IMR-90 (cell line): ENCODE measurements at regions not wholly inside any gene's neighbourhood (a gene's known extent, or its start where the extent isn't known, plus 50 kb on each side); places are given as distances from the start of the nearest gene placed in this dataset.

Source experiments
- ATAC-seq: fragments of 200-7000 bp; cut with Tn5 transposase; 2 replicates; pipeline ENCODE4 v1.9.1; 2020; ENCODE audit warnings: low read depth, mild to moderate bottlenecking, moderate library complexity
- BruUV-seq: library from RNA; stranded (reverse); fragments of 400-500 nt; replicated peaks from 2 replicates; lab custom pipeline; 2021; lab: Mats Ljungman, UMichigan
- CTCF ChIA-PET: fragments of 300-600 bp; formaldehyde crosslinking; extraction: SDS; loops from one replicate; lab custom pipeline; 2021; ENCODE audit warnings: antibody characterized with exemption; lab: Yijun Ruan, JAX
- POLR2A ChIA-PET: fragments of 300-600 bp; sonication (Branson Sonifier 250); formaldehyde crosslinking; loops from one replicate; lab custom pipeline; 2022; ENCODE audit warnings: antibody characterized with exemption; ENCODE audit not compliant: unreplicated experiment; lab: Charles Lee
- DNase-seq: peaks from one replicate; pipeline ENCODE4 v3.0.0; 2013
- H2AFZ ChIP-seq: replicated peaks from 2 replicates; pipeline ENCODE3; 2013; ENCODE audit warnings: low read length, mild to moderate bottlenecking; ENCODE audit not compliant: poor library complexity
- H2AK5ac ChIP-seq: 2 replicates; pipeline ENCODE4 v1.6.1; 2013; ENCODE audit warnings: low read depth, low read length, inconsistent platforms
- H2AK9ac ChIP-seq: replicated peaks from 2 replicates; pipeline ENCODE3; 2013; ENCODE audit warnings: mild to moderate bottlenecking, low read depth, low read length, moderate library complexity; ENCODE audit not compliant: poor library complexity
- H2BK120ac ChIP-seq: 2 replicates; pipeline ENCODE4 v1.6.1; 2013; ENCODE audit warnings: low read depth, low read length, inconsistent platforms
- H2BK15ac ChIP-seq: 3 replicates; pipeline ENCODE4 v1.6.1; 2013; ENCODE audit warnings: low read depth, low read length, inconsistent platforms
- H2BK20ac ChIP-seq: 2 replicates; pipeline ENCODE4 v1.6.1; 2013; ENCODE audit warnings: low read depth, mild to moderate bottlenecking, inconsistent platforms, low read length, moderate library complexity
- H2BK5ac ChIP-seq: 2 replicates; pipeline ENCODE4 v1.6.1; 2013; ENCODE audit warnings: mild to moderate bottlenecking, low read depth, low read length, inconsistent platforms; ENCODE audit not compliant: poor library complexity, severe bottlenecking
- H3K14ac ChIP-seq: replicated peaks from 2 replicates; pipeline ENCODE4 v1.6.1; 2013; ENCODE audit warnings: low read depth, low read length, inconsistent platforms
- H3K18ac ChIP-seq: 2 replicates; pipeline ENCODE4 v1.6.1; 2013; ENCODE audit warnings: low read depth, low read length, control low read depth
- H3K23ac ChIP-seq: 2 replicates; pipeline ENCODE4 v1.6.1; 2013; ENCODE audit warnings: low read depth, low read length, inconsistent platforms
- H3K27ac ChIP-seq: 2 replicates; pipeline ENCODE4 v1.5.1; 2013; ENCODE audit warnings: mild to moderate bottlenecking, control low read depth, low read length; ENCODE audit not compliant: insufficient read depth
- H3K27me3 ChIP-seq: 2 replicates; pipeline ENCODE4 v1.6.1; 2013; ENCODE audit warnings: low read length; ENCODE audit not compliant: control insufficient read depth, insufficient read depth
- H3K36me3 ChIP-seq: 2 replicates; pipeline ENCODE4 v1.6.1; 2013; ENCODE audit warnings: low read length, mixed read lengths; ENCODE audit not compliant: control insufficient read depth, insufficient read depth
- H3K4ac ChIP-seq: 2 replicates; pipeline ENCODE4 v1.6.1; 2013; ENCODE audit warnings: low read depth, low read length, inconsistent platforms
- H3K4me1 ChIP-seq: 2 replicates; pipeline ENCODE4 v1.6.1; 2013; ENCODE audit warnings: low read length, mixed read lengths; ENCODE audit not compliant: control insufficient read depth, insufficient read depth
- H3K4me2 ChIP-seq: 2 replicates; pipeline ENCODE4 v1.6.1; 2013; ENCODE audit warnings: low read depth, mild to moderate bottlenecking, control low read depth, low read length, moderate library complexity
- H3K4me3 ChIP-seq: 2 replicates; pipeline ENCODE4 v1.5.1; 2013; ENCODE audit warnings: low read depth, mild to moderate bottlenecking, control low read depth, low read length, moderate library complexity; ENCODE audit not compliant: insufficient read depth
- H3K56ac ChIP-seq: 2 replicates; pipeline ENCODE4 v1.6.1; 2013; ENCODE audit warnings: low read length, inconsistent platforms; ENCODE audit not compliant: insufficient read depth; ENCODE audit errors: extremely low read depth
- H3K79me1 ChIP-seq, 2 experiments: 2 replicates each; pipeline ENCODE4 v1.6.1; 2013; ENCODE audit warnings: low read length in 2 of 2, inconsistent platforms in 1 of 2, low read depth in 1 of 2
- H3K9ac ChIP-seq: 2 replicates; pipeline ENCODE4 v1.6.1; 2013; ENCODE audit warnings: low read depth, low read length, control low read depth
- H3K9me1 ChIP-seq: 2 replicates; pipeline ENCODE4 v1.6.1; 2013; ENCODE audit warnings: low read length, inconsistent platforms; ENCODE audit not compliant: insufficient read depth
- H3K9me3 ChIP-seq: 2 replicates; pipeline ENCODE4 v1.6.1; 2013; ENCODE audit warnings: low read length; ENCODE audit not compliant: control insufficient read depth, insufficient read depth
- H4K20me1 ChIP-seq: 2 replicates; pipeline ENCODE4 v1.6.1; 2013; ENCODE audit warnings: low read length, inconsistent platforms; ENCODE audit not compliant: insufficient read depth
- H4K5ac ChIP-seq: 2 replicates; pipeline ENCODE4 v1.6.1; 2013; ENCODE audit warnings: mild to moderate bottlenecking, low read depth, low read length, control low read depth
- H4K8ac ChIP-seq, 2 experiments: 2 replicates each; pipeline ENCODE4 v1.6.1; 2013; ENCODE audit warnings: low read depth in 2 of 2, low read length in 2 of 2, control low read depth in 1 of 2, inconsistent platforms in 1 of 2
- H4K91ac ChIP-seq: 2 replicates; pipeline ENCODE4 v1.6.1; 2013; ENCODE audit warnings: low read depth, low read length, inconsistent platforms; ENCODE audit not compliant: insufficient read depth
- BHLHE40 ChIP-seq: fragments of 150-350 bp; IDR thresholded peaks from 2 replicates; pipeline ENCODE4 v1.6.1; 2016; ENCODE audit warnings: mild to moderate bottlenecking, low read depth, low read length
- CEBPB ChIP-seq: IDR thresholded peaks from 2 replicates; pipeline ENCODE4 v1.6.1; 2012; ENCODE audit warnings: low read depth, low read length, improper control_type of control experiment
- CHD1 ChIP-seq: IDR thresholded peaks from 2 replicates; pipeline ENCODE4 v1.6.1; 2012; ENCODE audit warnings: low read depth, low read length, improper control_type of control experiment
- CTCF ChIP-seq: conservative IDR thresholded peaks from 2 replicates; pipeline ENCODE4 v1.5.1; 2012; ENCODE audit warnings: mild to moderate bottlenecking, low read depth, low read length, improper control_type of control experiment
- ELK1 ChIP-seq: fragments of 150-350 bp; IDR thresholded peaks from 2 replicates; pipeline ENCODE4 v1.6.1; 2016; ENCODE audit warnings: low read depth, mild to moderate bottlenecking, low read length, moderate library complexity, borderline replicate concordance
- FOS ChIP-seq: fragments of 150-350 bp; IDR thresholded peaks from 2 replicates; pipeline ENCODE4 v1.6.1; 2016; ENCODE audit warnings: low read depth, low read length
- MAFK ChIP-seq: IDR thresholded peaks from 2 replicates; pipeline ENCODE4 v1.6.1; 2012; ENCODE audit warnings: low read depth, low read length, improper control_type of control experiment
- MAZ ChIP-seq: IDR thresholded peaks from 2 replicates; pipeline ENCODE4 v1.6.1; 2012; ENCODE audit warnings: low read depth, mild to moderate bottlenecking, low read length, improper control_type of control experiment, moderate library complexity, borderline replicate concordance
- MXI1 ChIP-seq: IDR thresholded peaks from 2 replicates; pipeline ENCODE4 v1.6.1; 2012; ENCODE audit warnings: low read depth, mild to moderate bottlenecking, low read length, moderate library complexity, borderline replicate concordance
- NFE2L2 ChIP-seq: fragments of 150-350 bp; IDR thresholded peaks from 2 replicates; pipeline ENCODE4 v1.6.1; 2016; ENCODE audit warnings: low read depth, mild to moderate bottlenecking, low read length
- POLR2A ChIP-seq: IDR thresholded peaks from 2 replicates; pipeline ENCODE4 v1.6.1; 2012; ENCODE audit warnings: mild to moderate bottlenecking, low read depth, low read length
- RAD21 ChIP-seq: IDR thresholded peaks from 2 replicates; pipeline ENCODE4 v1.6.1; 2012; ENCODE audit warnings: low read length, improper control_type of control experiment
- RCOR1 ChIP-seq: IDR thresholded peaks from 2 replicates; pipeline ENCODE4 v1.6.1; 2012; ENCODE audit warnings: mild to moderate bottlenecking, low read length, improper control_type of control experiment; ENCODE audit not compliant: insufficient replicate concordance
- RFX5 ChIP-seq: IDR thresholded peaks from 2 replicates; pipeline ENCODE4 v1.8.0; 2012; ENCODE audit warnings: low read depth, mild to moderate bottlenecking, low read length, moderate library complexity
- SMC3 ChIP-seq: fragments of 150-350 bp; IDR thresholded peaks from 2 replicates; pipeline ENCODE4 v1.6.1; 2016; ENCODE audit warnings: low read depth, mild to moderate bottlenecking, antibody characterized with exemption, low read length, moderate library complexity
- USF2 ChIP-seq: fragments of 150-350 bp; IDR thresholded peaks from 2 replicates; pipeline ENCODE4 v1.6.1; 2017; ENCODE audit warnings: mild to moderate bottlenecking, antibody characterized with exemption, low read length, low read depth
- WGBS, 2 experiments: methylation state at CpG; one replicate each; pipeline versions ENCODE4 v1.1.5 to v1.1.7; 2013; ENCODE audit warnings: missing lambda C conversion rate in 2 of 2; ENCODE audit not compliant: insufficient read length in 1 of 2; ENCODE audit errors: extremely low coverage in 2 of 2; 5-methylcytosine and 5-hydroxymethylcytosine counted together
- dilution Hi-C: fragments of 300-500 bp; cut with HindIII; formaldehyde crosslinking; loops from one replicate; pipeline ENCODE4 v1.14.3; 2018; ENCODE audit warnings: low sequenced_read_pairs; ENCODE audit not compliant: unreplicated experiment
- in situ Hi-C: fragments of 300-500 bp; cut with MboI; formaldehyde crosslinking; loops from 3 replicates; pipeline ENCODE4 v1.14.3; 2019; ENCODE audit warnings: low sequenced_read_pairs, inconsistent platforms, mixed read lengths
- intact Hi-C: fragments of 100-400 bp; cut with micrococcal nuclease; formaldehyde crosslinking; loops from 2 replicates; pipeline ENCODE4 v1.10.0; 2022

- no peak overlapping the region for H2BK15ac ChIP-seq
- H2AK9ac ChIP-seq = no peak overlapping the region
- H2AK5ac ChIP-seq = no peak overlapping the region
- no peak overlapping the region for H3K23ac ChIP-seq
- dilution Hi-C loops = no loop called here
- H3K4me2 ChIP-seq = no peak overlapping the region
- DNase-seq = no peak
- TF ChIP-seq NFE2L2 (no peak), RFX5 (no peak), RAD21 (no peak), MAZ (no peak), MAFK (no peak), POLR2A (no peak), USF2 (no peak), CTCF (no peak), RCOR1 (no peak), CHD1 (no peak), FOS (no peak), MXI1 (no peak), ELK1 (no peak), SMC3 (no peak), BHLHE40 (no peak), CEBPB (no peak)
- intact Hi-C loops = loop anchor here (10.0 kb wide), 1 partner anchor 598 kb away; no protein-coding TSS in a partner anchor
- no peak overlapping the region for H4K5ac ChIP-seq
- no peak overlapping the region for H3K9ac ChIP-seq
- H2BK20ac ChIP-seq = no peak overlapping the region
- ATAC-seq = no peak
- no peak overlapping the region for H3K14ac ChIP-seq
- CTCF ChIA-PET = no interaction called here
- H3K56ac ChIP-seq = no peak overlapping the region
- H3K9me3 ChIP-seq = no peaks in the 10 kb centered on the region
- no peak overlapping the region for H2AFZ ChIP-seq
- no peak overlapping the region for H2BK5ac ChIP-seq
- no peak overlapping the region for H3K18ac ChIP-seq
- POLR2A ChIA-PET = no interaction called here
- H3K4me1 ChIP-seq = no peaks in the 10 kb centered on the region
- WGBS, 2 experiments = no CpG with 5 or more reads among the region's 1 CpG
- H4K20me1 ChIP-seq = no peaks in the 10 kb centered on the region
- in situ Hi-C loops = no loop called here
- H3K4ac ChIP-seq = no peak overlapping the region
- H3K27me3 ChIP-seq = no peaks in the 10 kb centered on the region
- H3K36me3 ChIP-seq = no peaks in the 10 kb centered on the region
- H4K8ac ChIP-seq = no peak overlapping the region
- no peak overlapping the region for H3K27ac ChIP-seq
- BruUV-seq = no TSS peak
- no peak overlapping the region for H3K4me3 ChIP-seq
- no peaks in the 10 kb centered on the region for H3K79me1 ChIP-seq
- H3K9me1 ChIP-seq = no peaks in the 10 kb centered on the region
- H4K91ac ChIP-seq = no peak overlapping the region
- no peak overlapping the region for H2BK120ac ChIP-seq
These were observed 603.3 kb upstream of the FLRT2 start for GRCh38 chr14:84926656-84927055.
